Gastrocnemius medialis (tissue), 4 donors: ENCODE measurements at regions not wholly inside any gene's neighbourhood (a gene's known extent, or its start where the extent isn't known, plus 50 kb on each side); places are given as distances from the start of the nearest gene placed in this dataset.
"Not testable (repeated sequence)": the region's sequence is repeated elsewhere in the genome, so short reads cannot be mapped to it uniquely, and the experiment has no call there.

Source experiments
- ATAC-seq, 2 donors: fragments of 150-250 bp; one replicate each; pipeline ENCODE4 v1.9.1; 2016
- DNase-seq, 2 donors: peaks; one replicate each; pipeline ENCODE4 v3.0.0-alpha.2; 2019
- H3K27ac ChIP-seq, 4 donors: fragments of 200-600 bp; sonication (generic); 1 replicate in 1 of 4; 2 replicates in 3 of 4; pipeline ENCODE4 v1.5.1; 2016 to 2018; ENCODE audit warnings: mild to moderate bottlenecking in 2 of 4, moderate library complexity in 1 of 4
- H3K27me3 ChIP-seq, 3 donors: fragments of 200-600 bp; sonication (generic) in 2 of 3; 1 replicate in 1 of 3; 2 replicates in 2 of 3; pipeline versions ENCODE4 v1.5.1 to v1.6.0; 2016 to 2019; ENCODE audit warnings: mild to moderate bottlenecking in 1 of 3, moderate library complexity in 1 of 3
- H3K36me3 ChIP-seq, 2 donors: fragments of 200-600 bp; sonication (generic) in 1 of 2; one replicate each; pipeline ENCODE4 v1.5.1; 2017 to 2018
- H3K4me1 ChIP-seq, 2 donors: fragments of 200-600 bp; sonication (generic) in 1 of 2; one replicate each; pipeline ENCODE4 v1.5.1; 2016 to 2017; ENCODE audit warnings: mild to moderate bottlenecking in 2 of 2
- H3K4me3 ChIP-seq, 4 donors: fragments of 200-600 bp; sonication (generic) in 3 of 4; 1 replicate in 1 of 4; 2 replicates in 3 of 4; pipeline ENCODE4 v1.5.1; 2016 to 2019; ENCODE audit warnings: mild to moderate bottlenecking in 2 of 4
- H3K9me3 ChIP-seq, 3 donors: fragments of 200-600 bp; sonication (generic) in 2 of 3; 1 replicate in 1 of 3; 2 replicates in 2 of 3; pipeline ENCODE4 v1.5.1; 2016 to 2019
- POLR2A ChIP-seq, 2 donors: fragments of 450-650 bp; IDR thresholded peaks; one replicate each; pipeline ENCODE4 v1.6.1; 2017; ENCODE audit warnings: antibody characterized with exemption in 2 of 2, mild to moderate bottlenecking in 2 of 2, moderate library complexity in 2 of 2
- in situ Hi-C, 4 donors: fragments of 200-750 bp; cut with MboI; loops; one replicate each; pipeline versions ENCODE4 v1.15.0 to v1.8.0; 2017; ENCODE audit warnings: low sequenced_read_pairs in 4 of 4
- intact Hi-C: fragments of 100-400 bp; cut with DNase I; formaldehyde crosslinking; loops from one replicate; pipeline ENCODE4 v1.15.1; 2023; ENCODE audit warnings: low total_unique reads
- TF ChIP-seq, protein P1 (sequence below), 5 experiments: fragments of 450-650 bp in 3 of 5; fragments of 200-600 bp in 2 of 5; sonication (generic) in 2 of 5; IDR thresholded peaks in 4 of 5; conservative IDR thresholded peaks in 1 of 5; 1 replicate in 4 of 5; 2 replicates in 1 of 5; pipeline ENCODE4 v1.5.1; 2016 to 2019; ENCODE audit warnings: antibody characterized with exemption in 5 of 5, mild to moderate bottlenecking in 3 of 5, moderate library complexity in 3 of 5

- in situ Hi-C loops (no loop called here), intact Hi-C loops (no loop called here)
- Histone ChIP-seq H3K9me3 (no peaks in the 10 kb centered on the region), H3K27ac (no peak overlapping the region), H3K36me3 (no peaks in the 10 kb centered on the region), H3K4me1 (no peaks in the 10 kb centered on the region), H3K4me3 (no peak overlapping the region), H3K27me3 (no peaks in the 10 kb centered on the region)
- DNase-seq (no peak), ATAC-seq (no peak)
- no peak for TF ChIP-seq POLR2A (IDR thresholded peaks at IDR 0.05)
- TF ChIP-seq, protein P1, sequence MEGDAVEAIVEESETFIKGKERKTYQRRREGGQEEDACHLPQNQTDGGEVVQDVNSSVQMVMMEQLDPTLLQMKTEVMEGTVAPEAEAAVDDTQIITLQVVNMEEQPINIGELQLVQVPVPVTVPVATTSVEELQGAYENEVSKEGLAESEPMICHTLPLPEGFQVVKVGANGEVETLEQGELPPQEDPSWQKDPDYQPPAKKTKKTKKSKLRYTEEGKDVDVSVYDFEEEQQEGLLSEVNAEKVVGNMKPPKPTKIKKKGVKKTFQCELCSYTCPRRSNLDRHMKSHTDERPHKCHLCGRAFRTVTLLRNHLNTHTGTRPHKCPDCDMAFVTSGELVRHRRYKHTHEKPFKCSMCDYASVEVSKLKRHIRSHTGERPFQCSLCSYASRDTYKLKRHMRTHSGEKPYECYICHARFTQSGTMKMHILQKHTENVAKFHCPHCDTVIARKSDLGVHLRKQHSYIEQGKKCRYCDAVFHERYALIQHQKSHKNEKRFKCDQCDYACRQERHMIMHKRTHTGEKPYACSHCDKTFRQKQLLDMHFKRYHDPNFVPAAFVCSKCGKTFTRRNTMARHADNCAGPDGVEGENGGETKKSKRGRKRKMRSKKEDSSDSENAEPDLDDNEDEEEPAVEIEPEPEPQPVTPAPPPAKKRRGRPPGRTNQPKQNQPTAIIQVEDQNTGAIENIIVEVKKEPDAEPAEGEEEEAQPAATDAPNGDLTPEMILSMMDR (IDR thresholded peaks at IDR 0.05 in 4 of 5, conservative IDR thresholded peaks at IDR 0.05 in 1 of 5) = no peak
These were observed 401.2 kb downstream of the PTH2R start for GRCh38 chr2:208807756-208808155.

DNA sequence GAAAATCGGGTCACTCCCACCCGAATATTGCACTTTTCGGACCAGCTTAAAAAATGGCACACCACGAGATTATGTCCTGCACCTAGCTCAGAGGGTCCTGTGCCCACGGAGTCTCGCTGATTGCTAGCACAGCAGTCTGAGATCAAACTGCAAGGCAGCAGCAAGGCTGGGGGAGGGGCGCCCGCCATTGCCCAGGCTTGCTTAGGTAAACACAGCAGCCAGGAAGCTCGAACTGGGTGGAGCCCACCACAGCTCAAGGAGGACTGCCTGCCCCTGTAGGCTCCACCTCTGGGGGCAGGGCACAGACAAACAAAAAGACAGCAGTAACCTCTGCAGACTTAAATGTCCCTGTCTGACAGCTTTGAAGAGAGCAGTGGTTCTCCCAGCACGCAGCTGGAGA is 405.3 kb downstream of the PTH2R start:
- H3K4me3 ChIP-seq, intact Hi-C loops, H3K4me1 ChIP-seq, DNase-seq, in situ Hi-C loops, H3K9me3 ChIP-seq, ATAC-seq, H3K27me3 ChIP-seq, H3K36me3 ChIP-seq, H3K27ac ChIP-seq: not testable (repeated sequence)

GRCh38 chr2:208819190-208819589 is 412.6 kb downstream of the PTH2R start:
- no peak for DNase-seq
- in situ Hi-C loops (no loop called here), intact Hi-C loops (no loop called here)
- Histone ChIP-seq H3K4me1 (no peaks in the 10 kb centered on the region), H3K4me3 (no peak overlapping the region), H3K27ac (no peak overlapping the region), H3K9me3 (no peaks in the 10 kb centered on the region), H3K27me3 (no peaks in the 10 kb centered on the region), H3K36me3 (no peaks in the 10 kb centered on the region)
- ATAC-seq = no peak
- no peak for TF ChIP-seq POLR2A (IDR thresholded peaks at IDR 0.05)
- TF ChIP-seq, protein P1 (IDR thresholded peaks at IDR 0.05 in 4 of 5, conservative IDR thresholded peaks at IDR 0.05 in 1 of 5) = no peak

GRCh38 chr2:208820014-208820688 is 413.6 kb downstream of the PTH2R start:
- ATAC-seq (no peak), DNase-seq (no peak)
- in situ Hi-C loops = no loop called here

GRCh38 chr2:208827109-208827508 is 420.5 kb downstream of the PTH2R start:
- no peaks in the 10 kb centered on the region for H3K4me1 ChIP-seq
- H3K4me3 ChIP-seq = no peak overlapping the region
- in situ Hi-C loops (no loop called here), intact Hi-C loops (no loop called here)
- no peaks in the 10 kb centered on the region for H3K27me3 ChIP-seq
- H3K27ac ChIP-seq = no peak overlapping the region
- no peaks in the 10 kb centered on the region for H3K36me3 ChIP-seq
- no peak for ATAC-seq
- no peak for DNase-seq
- H3K9me3 ChIP-seq = no peaks in the 10 kb centered on the region
- no peak for TF ChIP-seq POLR2A (IDR thresholded peaks at IDR 0.05)
- TF ChIP-seq, protein P1 (IDR thresholded peaks at IDR 0.05 in 4 of 5, conservative IDR thresholded peaks at IDR 0.05 in 1 of 5) = no peak

More at GRCh38 chr2:208820014-208820688, 413.6 kb downstream of the PTH2R start:
- H3K36me3 ChIP-seq = no peaks in the 10 kb centered on the region
- H3K9me3 ChIP-seq = no peaks in the 10 kb centered on the region
- TF ChIP-seq POLR2A (IDR thresholded peaks at IDR 0.05) = no peak
- TF ChIP-seq, protein P1 (IDR thresholded peaks at IDR 0.05 in 4 of 5, conservative IDR thresholded peaks at IDR 0.05 in 1 of 5) = no peak
- no peaks in the 10 kb centered on the region for H3K27me3 ChIP-seq
- H3K4me3 ChIP-seq = no peak overlapping the region
- H3K27ac ChIP-seq = no peak overlapping the region
- no peaks in the 10 kb centered on the region for H3K4me1 ChIP-seq
- intact Hi-C loops = no loop called here
